ENCODE measurements at regions not wholly inside any gene's neighbourhood (a gene's known extent, or its start where the extent isn't known, plus 50 kb on each side); places are given as distances from the start of the nearest gene placed in this dataset.
"Not testable (repeated sequence)": the region's sequence is repeated elsewhere in the genome, so short reads cannot be mapped to it uniquely, and the experiment has no call there.

GRCh38 chr6:86872810-86873209 lies 64.5 kb upstream of the HTR1E start:
- ATAC-seq: not testable (repeated sequence)

- ATAC-seq: no peak
- no peak for TF ChIP-seq SNAI2 (CRISPR knock-in tag; IDR thresholded peaks at IDR 0.05)
- no peak for TF ChIP-seq ZNF565 (CRISPR knock-in tag; conservative IDR thresholded peaks at IDR 0.05; ENCODE audit: low read depth)
- TF ChIP-seq CSDC2 (CRISPR knock-in tag; IDR thresholded peaks at IDR 0.05): no peak
- TF ChIP-seq TCF4 (CRISPR knock-in tag; IDR thresholded peaks at IDR 0.05; ENCODE audit: borderline replicate concordance): no peak
- no peak for TF ChIP-seq OSR1 (CRISPR knock-in tag; IDR thresholded peaks at IDR 0.05)
- no peak for TF ChIP-seq PPARA (CRISPR knock-in tag; IDR thresholded peaks at IDR 0.05; ENCODE audit: borderline replicate concordance)
- no peak for TF ChIP-seq ZC3H10 (CRISPR knock-in tag; IDR thresholded peaks at IDR 0.05)
- no peak for TF ChIP-seq PATZ1 (CRISPR knock-in tag; IDR thresholded peaks at IDR 0.05; ENCODE audit: borderline replicate concordance)
- no peak for TF ChIP-seq ARNTL (CRISPR knock-in tag; IDR thresholded peaks at IDR 0.05; ENCODE audit: borderline replicate concordance, low read depth)
- no peak for TF ChIP-seq ZFP3 (CRISPR knock-in tag; IDR thresholded peaks at IDR 0.05)
- no peak for TF ChIP-seq TSHZ2 (CRISPR knock-in tag; IDR thresholded peaks at IDR 0.05)
- no peak for TF ChIP-seq BACH2 (CRISPR knock-in tag; IDR thresholded peaks at IDR 0.05; ENCODE audit: borderline replicate concordance)
- TF ChIP-seq ISL1 (CRISPR knock-in tag; IDR thresholded peaks at IDR 0.05): no peak
- TF ChIP-seq ZNF70 (CRISPR knock-in tag; IDR thresholded peaks at IDR 0.05): no peak
- no peak for TF ChIP-seq GLIS3 (CRISPR knock-in tag; IDR thresholded peaks at IDR 0.05)
These were observed 65.6 kb upstream of the HTR1E start for GRCh38 chr6:86871681-86872080.

GRCh38 chr6:86869500-86869899 lies 67.8 kb upstream of the HTR1E start:
- TF ChIP-seq ARNTL (CRISPR knock-in tag; IDR thresholded peaks at IDR 0.05; ENCODE audit: borderline replicate concordance, low read depth): no peak
- peak; percentile 39; the same call in 1 of the 2 replicates for TF ChIP-seq ZFP30 (CRISPR knock-in tag; IDR thresholded peaks at IDR 0.05)
- ATAC-seq: no peak

- ATAC-seq: no peak
- TF ChIP-seq POU6F1 (CRISPR knock-in tag; IDR thresholded peaks at IDR 0.05; ENCODE audit: borderline replicate concordance, low read depth) (no peak), ESRRG (CRISPR knock-in tag; IDR thresholded peaks at IDR 0.05) (no peak), TCF4 (CRISPR knock-in tag; IDR thresholded peaks at IDR 0.05; ENCODE audit: borderline replicate concordance) (no peak), GLIS3 (CRISPR knock-in tag; IDR thresholded peaks at IDR 0.05) (no peak), TSHZ2 (CRISPR knock-in tag; IDR thresholded peaks at IDR 0.05) (no peak)
These were observed 77.8 kb upstream of the HTR1E start for GRCh38 chr6:86859513-86859912.

GRCh38 chr6:86858970-86859369 lies 78.4 kb upstream of the HTR1E start:
- no peak for ATAC-seq
- TF ChIP-seq PATZ1 (CRISPR knock-in tag; IDR thresholded peaks at IDR 0.05; ENCODE audit: borderline replicate concordance) (no peak), ZFP3 (CRISPR knock-in tag; IDR thresholded peaks at IDR 0.05) (no peak), POU6F1 (CRISPR knock-in tag; IDR thresholded peaks at IDR 0.05; ENCODE audit: borderline replicate concordance, low read depth) (no peak), ZNF70 (CRISPR knock-in tag; IDR thresholded peaks at IDR 0.05) (no peak), GLIS3 (CRISPR knock-in tag; IDR thresholded peaks at IDR 0.05) (no peak), BACH2 (CRISPR knock-in tag; IDR thresholded peaks at IDR 0.05; ENCODE audit: borderline replicate concordance) (no peak), TOX (CRISPR knock-in tag; IDR thresholded peaks at IDR 0.05; ENCODE audit: borderline replicate concordance) (no peak), PPARA (CRISPR knock-in tag; IDR thresholded peaks at IDR 0.05; ENCODE audit: borderline replicate concordance) (no peak), TCF4 (CRISPR knock-in tag; IDR thresholded peaks at IDR 0.05; ENCODE audit: borderline replicate concordance) (no peak), ZNF565 (CRISPR knock-in tag; conservative IDR thresholded peaks at IDR 0.05; ENCODE audit: low read depth) (no peak), OSR1 (CRISPR knock-in tag; IDR thresholded peaks at IDR 0.05) (no peak), ZFP30 (CRISPR knock-in tag; IDR thresholded peaks at IDR 0.05) (no peak), ZNF8 (CRISPR knock-in tag; IDR thresholded peaks at IDR 0.05) (no peak), ZC3H10 (CRISPR knock-in tag; IDR thresholded peaks at IDR 0.05) (no peak), CSDC2 (CRISPR knock-in tag; IDR thresholded peaks at IDR 0.05) (no peak), SNAI2 (CRISPR knock-in tag; IDR thresholded peaks at IDR 0.05) (no peak)

Measured in SK-N-SH treated with all-trans-retinoic acid at 6 μM for 48 hours (cell line).